KMS-11 (cell line): ENCODE measurements at regions not wholly inside any gene's neighbourhood (a gene's known extent, or its start where the extent isn't known, plus 50 kb on each side); places are given as distances from the start of the nearest gene placed in this dataset.

ENCODE experiments used
- H2AFZ ChIP-seq: fragments of 200-600 bp; sonication (generic); 2 replicates; pipeline ENCODE4 v1.6.1; 2016; ENCODE audit warnings: antibody characterized with exemption, mixed run types, low read depth
- H3K27ac ChIP-seq: fragments of 200-600 bp; sonication (generic); 2 replicates; pipeline ENCODE4 v1.6.1; 2016; ENCODE audit warnings: mild to moderate bottlenecking, mixed run types
- H3K27me3 ChIP-seq: fragments of 200-600 bp; sonication (generic); 2 replicates; pipeline ENCODE4 v1.6.1; 2017; ENCODE audit warnings: mild to moderate bottlenecking, low read depth, mixed run types, moderate library complexity; ENCODE audit not compliant: insufficient read depth
- H3K36me3 ChIP-seq: fragments of 200-600 bp; sonication (generic); 2 replicates; pipeline ENCODE4 v1.6.1; 2017; ENCODE audit warnings: mild to moderate bottlenecking, mixed run types; ENCODE audit not compliant: insufficient read depth
- H3K4me1 ChIP-seq: fragments of 200-600 bp; sonication (generic); 2 replicates; pipeline ENCODE4 v1.6.1; 2016; ENCODE audit warnings: mild to moderate bottlenecking, low read depth, mixed run types; ENCODE audit not compliant: poor library complexity, severe bottlenecking
- H3K4me2 ChIP-seq: fragments of 200-600 bp; sonication (generic); 2 replicates; pipeline ENCODE4 v1.7.0; 2016; ENCODE audit warnings: mild to moderate bottlenecking, mixed run types
- H3K4me3 ChIP-seq: fragments of 200-600 bp; sonication (generic); IDR thresholded peaks from 2 replicates; pipeline ENCODE4 v1.6.1; 2017; ENCODE audit warnings: low read depth, low read length, mixed read lengths; ENCODE audit not compliant: insufficient read depth
- H3K79me2 ChIP-seq: fragments of 200-600 bp; sonication (generic); 2 replicates; pipeline ENCODE4 v1.6.1; 2016; ENCODE audit warnings: low read depth, mixed run types; ENCODE audit not compliant: insufficient read depth
- H3K9ac ChIP-seq: fragments of 200-600 bp; sonication (generic); 2 replicates; pipeline ENCODE4 v1.6.1; 2016; ENCODE audit warnings: mild to moderate bottlenecking, mixed run types
- H4K20me1 ChIP-seq: fragments of 200-600 bp; sonication (generic); 2 replicates; pipeline ENCODE4 v1.6.1; 2016; ENCODE audit warnings: mild to moderate bottlenecking, mixed run types; ENCODE audit not compliant: insufficient read depth
- TF ChIP-seq, protein P1 (sequence below): fragments of 200-600 bp; sonication (generic); conservative IDR thresholded peaks from 2 replicates; pipeline ENCODE4 v1.6.1; 2017; ENCODE audit warnings: low read depth, mild to moderate bottlenecking, antibody characterized with exemption, low read length, moderate library complexity, mixed read lengths

DNA sequence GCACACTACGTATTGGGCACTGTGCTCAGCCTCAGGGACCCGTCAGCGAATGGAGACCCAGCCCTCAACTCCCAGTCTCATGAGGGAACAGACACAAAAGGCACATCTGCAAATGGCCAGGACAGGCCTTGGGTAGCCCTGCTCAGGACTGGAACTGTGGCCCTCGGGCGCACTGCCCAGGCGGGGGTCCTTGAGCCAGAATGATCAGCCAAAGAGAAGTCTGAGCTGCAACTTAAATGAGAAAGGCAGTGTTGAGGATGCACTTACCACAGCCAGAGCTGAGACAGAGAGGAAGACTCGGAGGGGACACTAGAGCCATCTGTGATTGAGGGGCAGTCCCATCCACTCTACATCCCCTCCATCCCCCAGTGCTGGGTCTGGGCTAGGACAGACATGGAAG, 117.3 kb downstream of the C16orf95 start:
- no peak overlapping the region for H3K4me2 ChIP-seq
- H3K36me3 ChIP-seq, result no peaks in the 10 kb centered on the region
- no peak overlapping the region for H3K9ac ChIP-seq
- H3K79me2 ChIP-seq, result no peaks in the 10 kb centered on the region
- H4K20me1 ChIP-seq, result no peaks in the 10 kb centered on the region
- H3K27me3 ChIP-seq, result peaks cover 5% of the 10 kb centered on the region; the same call in 1 of the 2 replicates
- no peak overlapping the region for H3K4me3 ChIP-seq
- no peak overlapping the region for H3K27ac ChIP-seq
- H2AFZ ChIP-seq, result no peak overlapping the region
- TF ChIP-seq, protein P1, sequence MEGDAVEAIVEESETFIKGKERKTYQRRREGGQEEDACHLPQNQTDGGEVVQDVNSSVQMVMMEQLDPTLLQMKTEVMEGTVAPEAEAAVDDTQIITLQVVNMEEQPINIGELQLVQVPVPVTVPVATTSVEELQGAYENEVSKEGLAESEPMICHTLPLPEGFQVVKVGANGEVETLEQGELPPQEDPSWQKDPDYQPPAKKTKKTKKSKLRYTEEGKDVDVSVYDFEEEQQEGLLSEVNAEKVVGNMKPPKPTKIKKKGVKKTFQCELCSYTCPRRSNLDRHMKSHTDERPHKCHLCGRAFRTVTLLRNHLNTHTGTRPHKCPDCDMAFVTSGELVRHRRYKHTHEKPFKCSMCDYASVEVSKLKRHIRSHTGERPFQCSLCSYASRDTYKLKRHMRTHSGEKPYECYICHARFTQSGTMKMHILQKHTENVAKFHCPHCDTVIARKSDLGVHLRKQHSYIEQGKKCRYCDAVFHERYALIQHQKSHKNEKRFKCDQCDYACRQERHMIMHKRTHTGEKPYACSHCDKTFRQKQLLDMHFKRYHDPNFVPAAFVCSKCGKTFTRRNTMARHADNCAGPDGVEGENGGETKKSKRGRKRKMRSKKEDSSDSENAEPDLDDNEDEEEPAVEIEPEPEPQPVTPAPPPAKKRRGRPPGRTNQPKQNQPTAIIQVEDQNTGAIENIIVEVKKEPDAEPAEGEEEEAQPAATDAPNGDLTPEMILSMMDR, result no peak
- no peaks in the 10 kb centered on the region for H3K4me1 ChIP-seq

DNA sequence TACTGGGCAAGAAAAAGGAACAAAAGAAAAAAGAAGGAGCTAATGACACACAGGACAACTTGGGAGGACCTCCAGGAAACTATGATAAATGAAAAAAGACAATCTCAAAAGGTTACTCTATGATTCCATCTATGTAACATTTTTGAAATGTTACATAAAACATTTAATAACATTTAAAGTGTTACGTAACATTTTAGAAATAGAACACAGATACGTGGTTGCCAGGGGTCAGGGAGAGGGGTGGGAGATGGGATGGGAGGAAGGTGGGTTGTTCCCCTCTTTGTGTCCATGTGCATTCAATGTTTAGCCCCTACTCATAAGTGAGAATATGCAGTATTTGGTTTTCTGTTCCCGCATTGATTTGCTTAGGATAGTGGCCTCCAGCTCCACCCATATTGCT, 116.6 kb downstream of the C16orf95 start:
- TF ChIP-seq, protein P1, result no peak
- H3K27me3 ChIP-seq, result peaks cover 5% of the 10 kb centered on the region; the same call in 1 of the 2 replicates
- H3K4me1 ChIP-seq, result no peaks in the 10 kb centered on the region
- H3K4me2 ChIP-seq, result no peak overlapping the region
- no peak overlapping the region for H2AFZ ChIP-seq
- no peak overlapping the region for H3K27ac ChIP-seq
- H4K20me1 ChIP-seq, result no peaks in the 10 kb centered on the region
- no peaks in the 10 kb centered on the region for H3K79me2 ChIP-seq
- H3K4me3 ChIP-seq, result no peak overlapping the region
- no peaks in the 10 kb centered on the region for H3K36me3 ChIP-seq
- no peak overlapping the region for H3K9ac ChIP-seq

DNA sequence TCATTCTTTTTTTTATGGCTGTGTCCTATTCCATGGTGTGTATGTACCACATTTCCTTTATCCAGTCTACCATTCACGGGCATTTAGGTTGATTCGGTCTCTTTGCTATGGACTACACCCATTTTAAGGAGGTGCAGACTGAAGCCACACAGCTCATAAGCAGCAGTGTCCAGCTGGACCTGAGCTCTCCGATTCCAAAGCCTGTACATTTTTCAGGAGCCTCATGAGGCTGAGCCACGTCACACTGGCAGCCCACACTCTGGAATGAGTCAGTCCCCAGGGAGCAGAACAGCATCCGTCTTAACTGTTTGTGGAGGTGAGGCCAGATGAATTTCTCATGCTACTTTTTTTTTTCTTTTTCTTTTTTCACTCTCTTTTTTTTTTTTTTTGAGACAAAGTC, 116.1 kb downstream of the C16orf95 start:
- H2AFZ ChIP-seq, result no peak overlapping the region
- H3K4me1 ChIP-seq, result no peaks in the 10 kb centered on the region
- no peaks in the 10 kb centered on the region for H3K36me3 ChIP-seq
- no peak overlapping the region for H3K9ac ChIP-seq
- no peak overlapping the region for H3K27ac ChIP-seq
- TF ChIP-seq, protein P1, result no peak
- no peaks in the 10 kb centered on the region for H3K79me2 ChIP-seq
- no peak overlapping the region for H3K4me2 ChIP-seq
- H3K4me3 ChIP-seq, result no peak overlapping the region
- H4K20me1 ChIP-seq, result no peaks in the 10 kb centered on the region
- peaks cover 5% of the 10 kb centered on the region; the same call in 1 of the 2 replicates for H3K27me3 ChIP-seq

DNA sequence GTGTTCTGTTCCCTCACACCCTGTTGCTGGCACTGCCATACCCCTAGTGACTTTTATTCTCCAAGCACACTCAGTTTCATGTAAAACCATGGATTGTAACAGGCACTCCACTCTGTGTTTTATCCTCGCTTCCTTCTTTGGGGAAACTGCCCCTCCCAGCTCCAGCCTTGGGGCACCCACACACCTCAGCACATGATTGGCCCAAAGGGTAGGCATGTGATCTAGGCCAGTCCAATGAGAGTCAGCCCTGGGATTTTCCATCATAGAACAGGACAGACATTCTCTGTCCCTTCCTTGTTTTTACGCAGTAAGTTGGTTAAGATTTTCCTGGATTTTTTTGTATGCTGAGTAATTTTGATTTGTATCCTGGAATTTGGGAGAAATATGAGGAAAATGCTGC, 115.4 kb downstream of the C16orf95 start:
- Histone ChIP-seq H3K4me2 (no peak overlapping the region), H3K9ac (no peak overlapping the region), H3K27ac (no peak overlapping the region), H3K36me3 (no peaks in the 10 kb centered on the region), H2AFZ (no peak overlapping the region), H3K79me2 (no peaks in the 10 kb centered on the region), H3K4me3 (no peak overlapping the region), H3K4me1 (no peaks in the 10 kb centered on the region), H4K20me1 (no peaks in the 10 kb centered on the region), H3K27me3 (peaks cover 5% of the 10 kb centered on the region; the same call in 1 of the 2 replicates)
- TF ChIP-seq, protein P1, result no peak

DNA sequence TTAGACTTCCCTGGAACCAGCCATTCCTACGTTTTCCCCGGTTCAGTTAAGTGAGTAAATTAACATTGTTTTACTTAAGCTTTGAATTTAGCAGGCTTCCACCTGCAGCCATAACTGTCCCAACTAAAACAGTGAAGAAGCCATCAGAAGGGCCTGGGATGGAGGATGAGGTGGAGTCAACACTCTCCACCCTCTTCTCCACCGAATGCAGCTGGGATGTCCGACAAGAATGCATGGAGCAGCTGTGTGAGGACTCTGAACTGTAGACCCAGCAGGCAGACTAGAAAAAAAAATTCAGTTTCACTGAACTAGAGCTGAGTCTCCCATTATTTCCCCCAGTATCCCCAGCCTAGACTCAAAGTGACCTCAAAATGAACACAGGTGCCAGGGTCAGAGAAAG, 114.8 kb downstream of the C16orf95 start:
- Histone ChIP-seq H3K27me3 (peaks cover 5% of the 10 kb centered on the region; the same call in 1 of the 2 replicates), H3K27ac (no peak overlapping the region), H3K79me2 (no peaks in the 10 kb centered on the region), H4K20me1 (no peaks in the 10 kb centered on the region), H3K36me3 (no peaks in the 10 kb centered on the region), H3K9ac (no peak overlapping the region), H3K4me2 (no peak overlapping the region), H3K4me3 (no peak overlapping the region), H3K4me1 (no peaks in the 10 kb centered on the region), H2AFZ (no peak overlapping the region)
- TF ChIP-seq, protein P1, result no peak
